Activated naive CD4-positive, alpha-beta T cell (primary cell): ENCODE measurements at regions not wholly inside any gene's neighbourhood (a gene's known extent, or its start where the extent isn't known, plus 50 kb on each side); places are given as distances from the start of the nearest gene placed in this dataset.

Experiments
- DNase-seq, 4 experiments: peaks; one replicate each; lab custom pipeline; 2025; lab: John Stamatoyannopoulos, UW

DNA sequence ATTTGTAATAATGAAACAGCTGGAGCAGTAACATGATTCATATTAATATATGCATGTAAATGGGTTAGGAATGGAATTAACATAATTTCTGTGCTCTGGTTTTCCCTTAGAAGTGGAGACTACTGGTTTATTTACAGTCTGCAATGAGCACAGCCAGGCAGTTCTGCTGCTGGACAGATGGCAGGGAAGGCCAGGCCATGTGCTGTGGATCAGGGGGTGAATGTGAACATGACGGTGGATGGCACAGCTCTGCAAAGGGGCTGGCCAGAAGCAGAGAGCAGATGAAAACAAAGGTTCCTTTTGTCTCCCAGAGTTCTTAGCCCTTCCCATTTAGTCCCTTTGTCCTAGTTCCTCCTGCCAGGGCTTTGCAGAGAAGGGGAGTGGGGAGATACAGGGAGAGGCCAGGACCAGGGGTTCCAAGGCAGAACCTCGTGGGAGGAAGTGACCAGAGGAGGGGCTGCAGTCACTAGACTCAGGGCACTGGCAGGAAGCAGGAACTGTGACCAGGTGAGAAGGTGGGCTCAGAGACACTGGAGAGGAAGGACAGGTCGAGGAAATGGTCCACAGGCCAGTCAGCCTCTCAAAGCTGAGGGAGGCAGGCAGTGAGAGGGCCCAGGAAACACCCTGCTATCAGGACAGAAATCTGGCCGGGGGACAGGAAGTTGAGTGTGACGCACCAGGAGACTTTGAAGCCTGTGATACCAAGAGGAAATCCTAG lies 112.9 kb upstream of the ATP8B1 start:
- no peak for DNase-seq

DNA sequence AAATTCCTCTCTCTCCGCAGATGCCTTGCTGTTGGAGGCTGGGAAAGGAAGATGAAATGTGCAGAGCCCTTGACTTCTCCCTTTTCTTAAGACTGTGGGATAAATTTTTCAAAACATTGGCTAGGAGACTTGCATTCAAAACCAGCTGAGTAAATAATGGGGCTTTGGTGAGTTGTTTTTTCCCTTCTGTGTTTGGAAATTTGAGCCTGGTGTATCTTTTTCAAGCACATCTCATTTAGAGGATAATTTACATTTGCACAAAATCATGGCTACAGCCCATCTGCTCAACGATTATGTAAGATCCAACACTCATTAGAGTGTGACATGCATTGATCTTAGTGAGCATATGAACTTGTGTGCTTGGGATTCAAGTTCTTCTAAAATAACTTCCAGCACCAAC lies 112.1 kb upstream of the ATP8B1 start:
- DNase-seq: no peak

GRCh38 chr18:57913686-57914085 lies 110.6 kb upstream of the ATP8B1 start:
- no peak for DNase-seq

DNA sequence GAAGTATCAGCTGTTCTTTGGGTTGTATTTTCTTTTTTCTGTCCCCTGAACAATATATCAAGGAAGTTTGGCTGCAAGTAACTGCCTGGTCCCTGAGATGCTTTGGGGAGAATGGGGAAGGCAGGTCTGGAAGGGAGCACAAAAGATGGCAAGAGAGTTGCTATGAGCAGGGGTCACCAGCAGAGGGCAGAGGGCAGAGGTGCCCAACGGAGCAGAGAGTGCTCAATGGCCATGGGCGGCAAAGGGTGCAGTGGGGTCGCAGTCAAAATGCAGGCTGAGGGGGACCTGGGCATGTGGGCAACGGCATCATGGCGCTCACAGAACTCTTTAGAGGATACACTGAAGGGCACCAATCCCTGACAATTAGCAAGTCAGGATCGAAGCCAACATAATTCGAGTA lies 107.7 kb upstream of the ATP8B1 start:
- no peak for DNase-seq

- DNase-seq: no peak
Observed at GRCh38 chr18:57910134-57910533, 107.0 kb upstream of the ATP8B1 start.

GRCh38 chr18:57909620-57910019 lies 106.5 kb upstream of the ATP8B1 start:
- no peak for DNase-seq

GRCh38 chr18:57908092-57908491 lies 105.0 kb upstream of the ATP8B1 start:
- DNase-seq: no peak

DNA sequence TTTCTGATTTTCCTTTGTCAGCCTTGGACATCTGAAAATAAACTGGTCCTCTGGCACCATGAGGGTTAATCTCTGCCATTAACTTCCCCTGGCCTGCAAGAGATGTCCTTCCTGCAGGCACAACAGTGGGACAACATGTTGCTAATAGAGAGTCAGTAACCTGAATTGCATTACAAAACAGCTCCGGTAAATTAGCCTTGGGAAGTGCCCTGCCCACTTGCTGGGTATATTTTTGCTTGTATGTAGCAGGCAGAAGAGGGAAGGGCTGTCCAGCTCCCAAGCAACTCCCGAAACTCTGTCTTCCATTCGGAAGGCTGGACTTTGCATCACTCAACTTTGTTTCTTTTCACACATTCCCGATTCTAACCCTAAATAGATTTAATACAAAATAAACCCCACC lies 104.4 kb upstream of the ATP8B1 start:
- DNase-seq: no peak

- no peak for DNase-seq
Observed at GRCh38 chr18:57906852-57907251, 103.7 kb upstream of the ATP8B1 start.

- no peak for DNase-seq
Observed at GRCh38 chr18:57904535-57904934, 101.4 kb upstream of the ATP8B1 start.

DNA sequence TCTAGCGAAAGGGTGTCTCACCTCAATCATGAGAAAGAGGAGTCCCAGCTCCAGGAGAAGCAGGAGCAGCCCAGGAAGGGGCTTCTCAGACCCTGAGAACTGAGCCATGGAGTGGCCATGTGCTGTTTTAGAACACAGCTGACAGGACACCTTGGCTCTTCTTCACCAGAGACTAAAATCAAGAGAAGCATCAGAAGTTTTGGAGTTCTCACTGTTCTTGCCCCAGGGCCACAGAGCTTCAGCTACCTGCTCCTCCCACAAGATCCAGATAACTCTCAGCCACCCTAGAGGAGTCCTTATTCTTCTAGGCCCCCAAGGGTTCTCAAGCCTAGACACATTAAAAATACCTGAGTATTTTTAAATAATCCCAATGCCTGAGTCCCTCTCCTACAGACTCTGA lies 99.6 kb upstream of the ATP8B1 start:
- no peak for DNase-seq

DNA sequence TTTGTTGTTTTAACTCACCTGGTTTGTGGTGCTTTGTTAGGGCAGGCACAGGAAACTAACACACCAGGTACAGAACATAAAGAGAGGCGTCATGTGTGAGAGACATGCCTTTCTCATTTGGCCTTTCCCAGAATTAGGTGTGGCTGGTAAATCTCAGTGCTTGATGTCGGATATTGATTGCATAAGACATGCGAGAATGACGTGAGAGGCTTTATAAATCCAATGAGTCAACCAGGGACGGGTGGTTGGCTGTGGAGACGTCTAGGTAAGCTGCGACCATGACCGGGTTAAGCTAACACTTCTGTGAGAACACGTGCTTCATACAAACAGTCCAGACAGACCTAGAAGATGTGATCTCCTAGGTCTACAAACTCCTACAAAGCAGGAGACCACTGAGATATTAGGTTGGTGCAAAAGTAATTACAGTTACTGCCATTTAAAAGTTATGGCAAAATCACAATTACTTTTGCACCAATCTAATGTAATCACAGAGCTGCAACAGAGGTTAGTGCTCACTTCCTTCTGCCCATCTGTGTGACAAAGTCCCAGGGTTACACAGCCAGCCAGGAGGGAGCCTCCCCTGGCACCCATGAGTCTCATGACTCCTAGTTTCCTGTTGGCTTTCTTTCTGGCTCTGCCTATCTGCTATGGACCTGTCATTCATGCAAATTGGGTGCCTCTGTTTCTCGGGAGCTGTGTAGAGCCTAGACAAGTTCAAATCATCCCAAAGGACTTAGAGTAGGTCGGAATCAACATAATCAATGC lies 98.9 kb upstream of the ATP8B1 start:
- no peak for DNase-seq

- no peak for DNase-seq
Observed at GRCh38 chr18:57900906-57901435, 97.9 kb upstream of the ATP8B1 start.

DNA sequence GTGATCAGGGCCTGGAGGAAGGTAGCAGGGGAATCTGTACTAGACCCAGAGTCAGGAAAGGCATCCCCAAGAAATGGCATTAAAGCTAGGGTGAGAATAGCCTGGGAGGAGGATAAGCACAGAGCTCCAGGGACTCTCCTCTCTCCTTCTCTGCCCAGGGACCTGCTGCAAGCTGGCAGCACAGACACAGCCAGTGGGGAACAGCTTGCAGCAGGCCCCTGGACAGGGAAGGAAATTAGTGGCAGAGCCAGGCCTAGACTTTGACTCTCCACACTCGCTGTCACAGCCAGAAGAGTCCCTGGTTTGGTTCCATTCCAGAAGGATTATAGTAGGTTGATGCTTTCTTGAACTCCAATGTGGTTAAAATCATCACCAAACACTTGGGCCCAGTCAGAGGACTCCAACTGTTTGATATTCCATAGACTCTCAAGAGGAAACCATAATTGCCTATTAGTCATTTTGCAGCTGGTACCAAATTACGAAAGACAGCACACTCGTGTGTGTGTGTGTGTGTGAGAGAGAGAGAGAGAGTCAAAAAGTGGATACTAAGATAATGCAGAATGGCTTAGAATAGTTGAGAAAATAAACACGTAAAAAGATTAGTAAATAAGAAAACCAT lies 95.5 kb upstream of the ATP8B1 start:
- no peak for DNase-seq

- DNase-seq: no peak
Observed at GRCh38 chr18:57895182-57895581, 92.1 kb upstream of the ATP8B1 start.

GRCh38 chr18:57891707-57892391 lies 88.7 kb upstream of the ATP8B1 start:
- DNase-seq: no peak

- DNase-seq: no peak
Observed at GRCh38 chr18:57890266-57890665, 87.2 kb upstream of the ATP8B1 start.

DNA sequence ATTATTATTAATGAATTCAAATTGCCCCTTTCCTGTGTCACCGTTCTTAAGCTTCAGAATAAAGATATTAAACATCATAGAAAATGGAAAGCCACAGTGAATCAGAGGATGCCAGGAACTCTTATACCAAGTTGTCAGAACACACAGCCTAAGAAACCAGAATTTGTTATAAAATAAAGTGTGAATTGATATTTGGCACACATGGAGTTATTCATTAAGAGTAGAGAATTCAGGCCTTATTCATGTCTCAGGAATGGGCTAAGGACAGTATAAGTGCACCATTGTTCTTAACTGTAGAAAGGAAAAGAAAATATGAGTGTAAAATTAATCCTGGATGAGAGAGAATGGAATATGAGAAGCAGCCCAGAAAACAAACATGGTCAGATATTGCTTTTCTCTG lies 86.7 kb upstream of the ATP8B1 start:
- no peak for DNase-seq

GRCh38 chr18:57887543-57888383 lies 84.6 kb upstream of the ATP8B1 start:
- no peak for DNase-seq

DNA sequence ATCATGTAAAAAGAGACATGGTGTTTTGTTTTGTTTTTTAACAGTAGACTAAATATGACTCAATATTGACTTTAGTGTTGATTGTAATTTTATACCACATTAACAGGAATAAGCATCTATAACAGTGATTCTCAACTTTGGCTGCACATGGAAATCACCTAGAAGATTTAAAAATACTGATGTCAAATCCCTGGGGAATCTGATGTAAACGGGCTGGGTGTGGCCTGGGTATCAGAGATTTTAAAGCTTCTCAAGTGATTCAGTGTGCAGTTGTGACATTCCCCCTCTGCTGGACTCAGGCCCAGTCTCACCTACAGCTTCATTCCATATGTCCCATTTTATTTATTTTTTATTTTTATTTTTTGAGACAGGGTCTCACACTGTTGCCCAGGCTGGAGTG lies 82.8 kb upstream of the ATP8B1 start:
- no peak for DNase-seq

DNA sequence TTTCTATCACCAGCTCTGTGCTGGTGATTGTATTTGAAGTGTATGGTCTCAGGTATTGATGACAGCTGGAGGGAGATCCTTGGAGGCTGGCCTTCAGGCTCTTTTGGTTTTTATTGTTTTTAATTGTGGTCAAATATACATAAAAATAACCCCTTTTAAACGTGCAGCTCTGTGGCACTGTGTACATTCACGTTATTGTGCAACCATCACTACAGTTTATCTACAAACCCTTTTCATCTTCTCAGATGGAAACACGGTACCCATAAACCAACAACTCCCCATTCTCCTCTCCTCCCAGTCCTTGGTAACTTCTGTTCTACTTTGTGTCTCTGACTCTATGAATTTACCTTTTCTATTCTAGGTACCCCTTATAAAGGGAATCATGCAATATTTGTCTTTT lies 79.3 kb upstream of the ATP8B1 start:
- DNase-seq: no peak
